KMS-11 (cell line): ENCODE measurements at regions not wholly inside any gene's neighbourhood (a gene's known extent, or its start where the extent isn't known, plus 50 kb on each side); places are given as distances from the start of the nearest gene placed in this dataset.

Experiments used
- H2AFZ ChIP-seq: fragments of 200-600 bp; sonication (generic); 2 replicates; pipeline ENCODE4 v1.6.1; 2016; ENCODE audit warnings: antibody characterized with exemption, mixed run types, low read depth
- H3K27ac ChIP-seq: fragments of 200-600 bp; sonication (generic); 2 replicates; pipeline ENCODE4 v1.6.1; 2016; ENCODE audit warnings: mild to moderate bottlenecking, mixed run types
- H3K27me3 ChIP-seq: fragments of 200-600 bp; sonication (generic); 2 replicates; pipeline ENCODE4 v1.6.1; 2017; ENCODE audit warnings: mild to moderate bottlenecking, low read depth, mixed run types, moderate library complexity; ENCODE audit not compliant: insufficient read depth
- H3K36me3 ChIP-seq: fragments of 200-600 bp; sonication (generic); 2 replicates; pipeline ENCODE4 v1.6.1; 2017; ENCODE audit warnings: mild to moderate bottlenecking, mixed run types; ENCODE audit not compliant: insufficient read depth
- H3K4me1 ChIP-seq: fragments of 200-600 bp; sonication (generic); 2 replicates; pipeline ENCODE4 v1.6.1; 2016; ENCODE audit warnings: mild to moderate bottlenecking, low read depth, mixed run types; ENCODE audit not compliant: poor library complexity, severe bottlenecking
- H3K4me2 ChIP-seq: fragments of 200-600 bp; sonication (generic); 2 replicates; pipeline ENCODE4 v1.7.0; 2016; ENCODE audit warnings: mild to moderate bottlenecking, mixed run types
- H3K4me3 ChIP-seq: fragments of 200-600 bp; sonication (generic); IDR thresholded peaks from 2 replicates; pipeline ENCODE4 v1.6.1; 2017; ENCODE audit warnings: low read depth, low read length, mixed read lengths; ENCODE audit not compliant: insufficient read depth
- H3K79me2 ChIP-seq: fragments of 200-600 bp; sonication (generic); 2 replicates; pipeline ENCODE4 v1.6.1; 2016; ENCODE audit warnings: low read depth, mixed run types; ENCODE audit not compliant: insufficient read depth
- H3K9ac ChIP-seq: fragments of 200-600 bp; sonication (generic); 2 replicates; pipeline ENCODE4 v1.6.1; 2016; ENCODE audit warnings: mild to moderate bottlenecking, mixed run types
- H4K20me1 ChIP-seq: fragments of 200-600 bp; sonication (generic); 2 replicates; pipeline ENCODE4 v1.6.1; 2016; ENCODE audit warnings: mild to moderate bottlenecking, mixed run types; ENCODE audit not compliant: insufficient read depth
- CTCF ChIP-seq: fragments of 200-600 bp; sonication (generic); conservative IDR thresholded peaks from 2 replicates; pipeline ENCODE4 v1.6.1; 2017; ENCODE audit warnings: low read depth, mild to moderate bottlenecking, antibody characterized with exemption, low read length, moderate library complexity, mixed read lengths

- H3K9ac ChIP-seq, result no peak overlapping the region
- no peak overlapping the region for H2AFZ ChIP-seq
- no peaks in the 10 kb centered on the region for H3K27me3 ChIP-seq
- no peaks in the 10 kb centered on the region for H3K79me2 ChIP-seq
- no peaks in the 10 kb centered on the region for H4K20me1 ChIP-seq
- no peak for TF ChIP-seq CTCF
- no peak overlapping the region for H3K4me2 ChIP-seq
- no peak overlapping the region for H3K4me3 ChIP-seq
- no peaks in the 10 kb centered on the region for H3K4me1 ChIP-seq
- no peak overlapping the region for H3K27ac ChIP-seq
- H3K36me3 ChIP-seq, result no peaks in the 10 kb centered on the region
These were observed 268.7 kb upstream of the AGTR1 start for GRCh38 chr3:148428862-148429605.

- Histone ChIP-seq H3K27me3 (no peaks in the 10 kb centered on the region), H3K4me3 (no peak overlapping the region), H3K36me3 (no peaks in the 10 kb centered on the region), H3K27ac (no peak overlapping the region), H3K4me1 (no peaks in the 10 kb centered on the region), H2AFZ (no peak overlapping the region), H4K20me1 (no peaks in the 10 kb centered on the region), H3K4me2 (no peak overlapping the region), H3K9ac (no peak overlapping the region), H3K79me2 (no peaks in the 10 kb centered on the region)
- TF ChIP-seq CTCF, result no peak
These were observed 264.0 kb upstream of the AGTR1 start for GRCh38 chr3:148433665-148434064.

GRCh38 chr3:148435534-148435933 is 262.2 kb upstream of the AGTR1 start:
- no peak for TF ChIP-seq CTCF
- no peaks in the 10 kb centered on the region for H3K27me3 ChIP-seq

GRCh38 chr3:148439254-148439822 is 258.4 kb upstream of the AGTR1 start:
- H3K9ac ChIP-seq, result no peak overlapping the region
- H3K79me2 ChIP-seq, result no peaks in the 10 kb centered on the region
- no peak overlapping the region for H3K4me2 ChIP-seq
- H3K27me3 ChIP-seq, result no peaks in the 10 kb centered on the region
- no peaks in the 10 kb centered on the region for H4K20me1 ChIP-seq
- H3K4me3 ChIP-seq, result no peak overlapping the region
- no peak overlapping the region for H3K27ac ChIP-seq
- H2AFZ ChIP-seq, result no peak overlapping the region
- H3K4me1 ChIP-seq, result no peaks in the 10 kb centered on the region
- TF ChIP-seq CTCF, result no peak
- H3K36me3 ChIP-seq, result no peaks in the 10 kb centered on the region

More at GRCh38 chr3:148435534-148435933, 262.2 kb upstream of the AGTR1 start:
- Histone ChIP-seq H3K27ac (no peak overlapping the region), H3K4me2 (no peak overlapping the region), H2AFZ (no peak overlapping the region), H4K20me1 (no peaks in the 10 kb centered on the region), H3K4me1 (no peaks in the 10 kb centered on the region), H3K9ac (no peak overlapping the region), H3K4me3 (no peak overlapping the region), H3K36me3 (no peaks in the 10 kb centered on the region), H3K79me2 (no peaks in the 10 kb centered on the region)
